ENCODE measurements at regions not wholly inside any gene's neighbourhood (a gene's known extent, or its start where the extent isn't known, plus 50 kb on each side); places are given as distances from the start of the nearest gene placed in this dataset.
A peak's percentile ranks its signal among the peaks of the same experiment; 100 is the strongest.

DNA sequence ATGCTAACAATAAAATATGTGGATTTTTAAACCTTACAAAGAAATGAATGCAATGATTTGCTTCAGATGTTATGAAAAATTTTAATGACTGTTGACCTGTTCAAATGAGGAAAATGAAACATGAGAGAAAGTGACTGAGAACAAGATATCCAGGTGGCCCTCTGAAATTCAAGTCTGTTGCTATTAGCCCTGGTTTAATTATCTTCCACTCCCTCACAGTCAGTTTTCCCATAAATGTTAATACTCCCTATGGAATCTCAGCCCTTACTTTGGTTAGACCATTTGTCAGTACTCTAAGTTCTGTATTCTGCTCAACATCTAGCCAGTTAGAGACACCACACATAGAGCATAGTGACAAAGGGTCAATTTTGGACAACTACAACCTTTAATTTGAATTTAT is 327.8 kb downstream of the PDGFC start:
- no peak for DNase-seq

DNA sequence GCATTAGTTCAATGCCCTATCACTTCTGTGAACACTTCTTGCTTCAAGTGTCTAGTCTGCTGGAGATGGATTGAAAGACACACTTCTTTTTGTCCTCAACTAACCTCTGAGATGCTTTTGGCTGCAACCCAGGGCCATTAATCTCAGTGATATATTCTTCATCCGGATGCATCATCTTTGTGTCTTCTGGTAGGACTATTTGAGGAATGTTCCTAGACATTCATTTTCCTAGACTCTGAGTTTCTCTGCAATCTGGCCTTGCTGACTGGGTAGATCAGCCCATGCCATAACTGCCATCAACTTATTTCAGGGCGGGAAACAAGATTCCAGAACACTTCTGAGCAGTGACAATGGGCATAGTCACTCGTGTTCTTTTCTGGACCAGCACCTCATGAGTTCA is 329.4 kb downstream of the PDGFC start:
- DNase-seq, result no peak

DNA sequence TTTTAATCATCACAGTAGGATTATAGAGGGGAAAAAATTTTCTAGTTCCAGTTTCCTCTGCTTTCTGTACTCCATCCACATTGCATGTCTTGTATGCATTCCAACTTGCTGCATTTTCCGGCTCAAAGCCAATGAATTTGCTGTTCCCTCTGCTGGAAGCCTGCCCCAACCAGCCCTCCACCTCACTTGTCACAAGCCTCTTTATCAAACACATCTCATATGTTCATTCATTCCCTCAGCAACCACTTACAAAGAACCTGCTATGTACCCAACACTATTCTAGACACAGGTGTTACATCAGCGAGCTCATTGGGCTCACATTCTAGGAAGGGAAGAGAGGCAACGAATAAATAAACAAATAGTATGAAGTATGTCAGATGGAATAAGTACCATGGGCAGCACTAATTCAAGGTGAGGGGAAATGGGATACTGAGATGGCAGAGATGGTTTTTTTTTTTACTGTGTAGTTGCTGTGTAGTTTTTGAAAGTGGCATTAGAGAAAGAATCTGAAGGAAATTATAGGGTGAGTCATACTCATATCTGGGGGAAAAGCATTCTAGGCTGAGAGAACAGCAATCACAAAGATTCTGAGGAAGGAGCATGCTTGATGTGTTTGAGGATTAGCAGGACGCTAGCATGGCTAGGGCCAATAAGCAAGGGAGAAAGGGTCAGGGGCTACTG is 332.5 kb downstream of the PDGFC start:
- DNase-seq, result no peak

DNA sequence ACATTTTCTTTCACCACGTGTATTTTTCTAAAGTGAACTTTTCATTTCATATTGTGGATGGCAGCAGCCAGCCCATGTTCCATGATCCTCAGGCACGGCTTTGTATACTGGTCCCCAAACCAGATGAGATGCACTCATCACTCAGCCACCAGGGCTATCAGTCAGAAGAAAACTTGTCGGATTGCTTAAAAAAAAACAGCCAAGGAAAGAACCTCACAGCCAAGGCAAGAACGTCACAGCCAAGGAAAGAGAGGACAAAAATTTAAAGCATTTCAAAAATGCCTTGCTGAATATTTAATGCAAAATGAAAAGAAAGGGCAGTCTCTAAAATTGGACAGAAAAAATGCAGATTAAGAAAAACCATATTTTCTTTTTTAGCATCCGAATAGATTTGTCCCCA is 333.3 kb downstream of the PDGFC start:
- no peak for DNase-seq

DNA sequence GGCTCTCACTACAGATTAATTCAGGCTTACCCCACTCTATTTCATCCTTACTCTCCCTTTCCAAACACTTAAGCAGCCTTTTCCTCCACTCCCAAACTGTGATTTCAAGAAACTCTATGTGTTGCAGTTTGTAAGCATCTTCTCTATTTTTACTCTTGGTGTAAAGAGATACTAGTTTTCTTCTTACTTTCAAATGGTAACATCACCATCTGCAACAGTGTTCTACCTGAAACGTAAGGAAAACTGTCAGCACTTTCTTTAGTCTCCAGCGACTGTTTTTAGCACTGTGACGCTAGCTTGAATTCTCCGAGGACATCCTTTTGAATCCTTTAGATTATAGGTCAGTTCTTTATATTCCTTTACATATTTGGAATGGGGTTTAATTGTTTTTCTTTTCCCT is 335.2 kb downstream of the PDGFC start:
- no peak for DNase-seq

DNA sequence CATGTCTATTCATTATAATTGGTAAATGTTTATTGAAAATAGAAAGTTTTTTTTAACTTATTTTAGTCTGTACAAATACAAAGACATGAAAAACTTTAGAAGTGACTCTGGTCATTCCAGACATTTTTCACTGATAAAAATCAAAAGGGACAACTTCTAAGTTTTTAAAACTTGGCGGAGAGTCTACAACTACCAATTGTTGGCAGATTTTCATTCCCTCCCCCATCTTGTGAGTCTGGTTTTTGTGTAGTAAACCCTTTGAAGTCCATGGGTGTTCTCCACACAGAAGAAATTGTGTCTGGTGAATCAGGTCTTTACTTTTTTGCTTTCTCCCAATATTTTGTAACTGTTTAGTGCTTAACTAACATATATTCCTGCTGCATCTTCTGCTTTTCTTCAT is 336.5 kb downstream of the PDGFC start:
- no peak for DNase-seq

DNA sequence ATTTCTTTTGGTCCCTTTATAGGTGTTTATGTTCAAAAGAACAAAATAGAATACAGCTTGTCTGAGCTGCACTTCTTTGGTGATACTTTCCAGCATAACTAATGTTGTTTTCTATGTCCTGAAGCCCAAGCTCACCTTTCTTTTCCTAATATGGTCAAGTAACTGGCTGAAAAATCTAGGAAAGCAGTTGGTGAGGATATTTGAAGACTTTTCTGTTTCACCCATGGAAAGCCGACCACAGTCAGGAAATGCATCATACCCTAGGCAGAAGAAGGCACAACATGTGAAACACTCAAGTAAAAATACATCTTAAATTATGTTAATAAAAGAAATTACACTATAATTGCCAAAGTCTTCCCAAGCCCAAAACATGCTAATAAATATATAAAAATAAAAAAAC is 337.0 kb downstream of the PDGFC start:
- no peak for DNase-seq

DNA sequence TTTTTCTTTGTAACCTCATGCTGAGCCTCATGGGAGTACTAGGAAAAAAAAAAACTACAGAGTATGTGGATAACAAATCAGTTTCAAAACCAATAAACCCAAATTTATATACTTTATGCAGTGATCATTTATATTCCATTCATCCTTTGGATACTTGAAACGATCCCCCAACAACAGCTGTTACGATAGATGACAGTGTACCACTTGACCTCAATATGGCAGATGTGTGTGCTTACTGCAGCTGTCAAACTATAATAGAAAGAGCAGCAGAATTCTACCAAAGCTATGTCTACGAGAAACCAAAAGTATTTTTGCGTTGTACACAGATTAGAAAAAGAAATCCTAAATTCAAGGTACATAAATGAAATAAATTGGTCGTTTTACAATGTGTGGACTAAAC is 337.8 kb downstream of the PDGFC start:
- no peak for DNase-seq

DNA sequence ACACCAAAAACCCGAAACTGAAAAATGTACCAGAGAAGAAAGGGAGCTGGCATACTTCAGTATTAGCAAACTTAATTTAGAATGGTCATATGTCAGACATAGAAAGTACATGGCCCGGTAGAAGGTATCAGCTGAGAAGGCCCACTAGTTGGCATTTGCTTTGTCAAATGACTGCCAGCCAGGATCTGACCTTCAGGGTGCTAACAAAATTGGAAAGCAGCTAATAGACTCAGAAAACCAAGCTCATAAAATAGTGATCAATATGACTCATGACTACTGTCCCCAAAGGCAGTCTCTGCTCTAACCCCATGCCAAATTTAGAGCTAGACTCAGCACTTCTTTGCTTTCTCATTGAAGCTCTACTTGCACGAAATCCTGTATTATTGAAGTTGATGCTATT is 342.7 kb downstream of the PDGFC start:
- no peak for DNase-seq

DNA sequence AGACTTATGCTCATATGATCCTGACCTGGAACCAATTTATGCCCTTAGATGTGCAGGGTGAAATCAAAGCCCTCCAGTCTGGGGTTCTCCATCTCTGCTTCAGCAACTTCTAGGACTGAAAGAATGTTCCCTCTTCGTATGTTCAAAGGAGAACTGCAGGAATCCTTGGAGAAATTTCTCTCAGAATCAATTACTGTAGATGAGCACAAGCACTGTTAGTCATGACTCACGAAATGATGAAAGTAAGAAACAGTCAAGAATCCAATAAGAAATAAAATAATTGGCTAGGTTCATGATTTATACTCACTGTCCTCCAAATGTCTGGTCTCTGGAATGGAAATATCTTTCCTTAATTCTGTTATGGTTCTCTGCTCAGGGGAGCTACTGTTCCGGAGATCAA is 348.2 kb downstream of the PDGFC start:
- DNase-seq, result no peak

DNA sequence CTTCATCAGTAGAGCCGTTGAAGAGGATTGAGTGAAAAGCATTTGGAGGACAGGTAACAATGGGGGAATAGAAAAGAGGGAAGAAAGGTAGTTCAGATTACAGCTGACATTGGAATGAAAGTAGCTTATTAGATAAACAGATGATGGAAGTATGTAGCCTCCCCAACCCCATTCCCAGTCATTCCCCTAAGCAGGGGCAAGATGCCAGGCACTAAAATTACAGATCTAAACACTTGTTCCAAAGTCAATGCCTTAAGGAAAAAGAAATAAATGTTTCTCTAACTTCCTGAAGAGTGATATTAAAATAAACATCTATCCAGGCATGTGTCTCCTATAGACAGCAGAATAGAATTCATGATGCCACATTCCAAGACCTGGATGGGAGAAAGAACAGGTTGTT is 350.8 kb downstream of the PDGFC start:
- no peak for DNase-seq

DNA sequence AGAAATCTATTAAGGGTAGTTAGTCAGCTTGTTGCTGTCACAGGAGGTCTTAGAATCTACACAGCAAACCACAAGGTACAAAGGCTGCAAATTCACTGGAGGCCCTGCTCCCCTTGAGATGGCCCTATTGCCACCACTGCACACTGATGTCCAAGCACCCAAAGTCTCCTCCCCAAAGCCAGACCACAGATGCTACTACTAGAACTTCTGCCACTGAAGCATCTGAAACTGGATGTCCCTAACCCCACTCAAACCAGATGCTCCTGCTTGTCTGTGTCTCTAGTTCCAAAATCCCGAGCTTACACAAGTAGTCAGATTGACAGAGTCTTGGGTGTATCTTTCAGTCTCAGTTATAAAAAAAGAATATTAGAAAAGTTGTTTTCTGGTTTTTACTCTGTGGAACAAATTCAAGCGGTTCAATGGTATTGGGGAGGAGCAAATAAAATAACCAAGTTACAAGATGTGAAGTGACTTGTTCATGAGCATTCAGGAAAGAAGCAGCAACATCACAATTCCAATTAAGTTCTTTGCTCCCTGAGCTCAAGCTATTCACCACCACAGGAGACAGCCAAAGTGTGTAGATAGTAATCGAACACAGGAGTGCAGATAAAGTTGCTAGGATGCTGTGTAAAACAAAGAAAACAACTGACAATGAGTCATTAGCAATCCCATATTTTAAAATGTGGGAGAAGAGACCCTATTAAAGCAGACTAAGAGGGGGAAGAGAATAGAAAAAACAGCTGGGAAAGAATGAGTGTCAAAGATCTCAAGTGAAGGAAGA is 352.3 kb downstream of the PDGFC start:
- no peak for DNase-seq

DNA sequence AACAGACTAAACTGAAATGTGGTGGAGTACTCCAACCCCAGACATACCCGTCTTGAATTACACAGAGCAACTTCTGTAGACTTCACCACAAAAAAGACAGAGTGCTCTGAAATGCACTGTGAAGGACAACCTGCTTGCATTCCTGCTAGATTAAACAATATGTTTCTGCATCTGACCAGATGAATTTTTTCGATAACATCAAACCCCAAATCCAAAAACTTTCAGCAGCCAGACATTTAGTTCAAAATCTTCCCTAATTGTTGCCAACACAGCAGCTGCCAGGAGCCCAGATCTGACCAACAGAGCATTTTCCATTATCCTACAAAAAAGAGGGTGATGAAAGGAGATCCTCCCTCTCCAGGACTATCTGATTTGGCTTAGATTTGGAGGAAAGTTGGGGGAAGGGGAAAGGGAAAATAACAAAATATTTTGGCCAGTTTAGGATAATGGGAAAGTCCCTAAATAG is 356.5 kb downstream of the PDGFC start:
- DNase-seq, result no peak

DNA sequence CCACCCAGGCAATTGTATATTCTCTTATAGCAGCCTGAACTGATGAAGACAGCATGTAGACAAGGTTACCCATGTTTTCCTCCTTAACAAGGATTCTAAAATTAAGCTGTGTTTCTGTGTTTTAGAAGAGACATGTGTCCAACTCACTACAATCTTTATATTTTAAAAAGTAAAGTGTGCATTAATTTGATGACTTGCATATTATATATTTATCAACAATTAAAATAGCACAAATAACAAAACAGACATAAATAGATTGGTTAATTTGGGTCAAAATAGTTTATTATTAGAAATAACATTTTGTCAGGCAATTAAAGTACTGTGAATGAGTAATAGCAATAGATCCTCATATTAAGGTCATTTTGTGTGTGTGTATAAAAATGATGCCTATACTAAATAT is 357.1 kb downstream of the PDGFC start:
- DNase-seq, result no peak

DNA sequence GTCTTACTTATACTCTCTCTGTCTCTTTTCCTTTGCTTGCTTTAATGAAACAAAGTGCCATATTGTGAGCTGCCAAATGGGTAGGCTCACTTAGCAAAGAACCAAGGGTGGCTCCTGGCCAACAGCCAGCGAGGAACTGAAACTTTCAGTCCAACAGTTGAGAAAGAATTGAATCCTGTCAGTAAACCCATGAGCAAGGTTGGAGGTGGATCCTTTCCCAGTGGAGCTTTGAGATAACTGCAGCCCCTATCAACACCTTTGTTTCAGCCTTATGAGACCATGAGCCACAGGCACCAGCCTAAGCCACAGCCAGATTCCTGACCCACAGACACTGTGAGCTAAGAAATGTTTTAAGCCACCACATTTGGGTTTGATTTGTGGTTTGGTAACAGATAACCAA is 362.2 kb downstream of the PDGFC start:
- no peak for DNase-seq

DNA sequence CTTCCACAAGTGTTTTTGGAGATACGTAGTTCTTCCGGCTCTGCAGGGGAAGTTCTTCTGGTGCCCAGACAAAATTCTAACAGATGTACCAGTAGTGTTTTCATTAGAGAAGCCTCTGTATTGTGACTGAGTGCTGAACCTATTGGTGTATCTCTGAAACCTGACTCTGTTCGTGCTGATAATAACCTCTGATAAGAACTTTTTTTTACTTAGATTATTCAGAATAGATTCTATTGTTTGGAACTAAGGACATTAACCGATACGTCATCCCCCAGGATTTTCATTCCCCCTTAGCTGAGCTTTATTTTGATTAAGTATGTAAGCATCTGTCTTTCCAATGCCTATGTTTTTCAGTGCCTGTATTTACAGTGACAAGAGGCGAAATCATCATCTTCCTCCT is 362.9 kb downstream of the PDGFC start:
- DNase-seq, result no peak

DNA sequence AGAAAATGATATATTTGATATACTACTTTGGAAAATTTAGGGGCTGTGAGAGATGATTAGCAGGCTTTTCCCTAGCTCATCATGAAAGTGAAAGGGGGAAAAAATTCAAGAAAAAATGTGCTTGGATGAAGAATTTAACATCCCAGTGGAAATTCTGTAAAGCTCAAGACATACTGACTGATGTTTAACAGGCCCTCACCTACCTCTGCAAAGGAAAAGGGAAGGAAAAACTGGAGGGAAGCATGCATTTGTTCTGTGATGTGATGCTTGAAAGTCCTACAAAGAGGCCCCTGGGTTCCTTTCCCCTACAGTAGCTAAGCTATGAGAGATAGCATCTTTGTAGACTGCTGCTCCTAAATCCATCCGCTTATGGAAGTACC is 364.1 kb downstream of the PDGFC start:
- DNase-seq, result no peak

DNA sequence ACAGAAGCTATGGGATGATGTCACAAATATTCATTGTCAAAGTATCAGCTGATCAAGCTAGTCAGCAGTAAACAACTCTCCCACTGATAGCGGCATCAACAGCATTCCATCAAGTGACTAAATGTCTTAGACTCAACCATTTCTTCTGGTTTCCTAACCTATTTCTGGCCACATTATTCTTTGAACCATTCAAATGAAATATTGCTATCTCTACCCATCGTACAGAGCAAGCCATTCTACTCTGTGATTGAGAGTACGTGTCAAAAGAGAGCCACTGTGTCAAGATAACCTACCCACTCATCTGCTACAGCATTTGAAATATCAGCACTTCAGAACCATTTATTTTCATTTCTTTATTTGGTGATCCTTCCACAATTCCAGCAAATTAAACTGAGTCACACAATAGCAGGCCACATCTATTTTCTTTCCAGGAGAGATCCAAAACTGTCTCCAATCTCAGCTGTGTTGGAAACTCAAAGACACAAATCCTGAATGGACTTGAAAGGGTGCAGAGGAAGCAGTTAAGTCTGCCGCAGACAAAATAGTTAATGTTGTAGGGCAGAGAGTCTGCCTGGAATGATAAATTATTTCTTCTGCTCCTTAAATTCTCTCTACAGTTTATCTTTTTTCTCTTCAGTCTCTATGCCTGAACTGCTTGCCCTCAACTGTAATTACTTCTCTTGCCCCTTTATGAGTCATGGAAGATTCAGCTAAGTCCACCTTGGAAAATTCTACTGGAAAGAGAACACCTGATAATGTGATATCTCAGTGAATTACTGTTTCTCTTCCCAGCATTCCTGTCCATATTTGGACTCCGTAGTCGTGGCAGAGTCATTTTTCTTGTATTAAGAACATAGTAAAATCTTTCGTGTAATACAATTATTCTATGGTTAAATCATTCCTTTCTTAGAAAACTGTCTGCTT is 364.8 kb downstream of the PDGFC start:
- no peak for DNase-seq

DNA sequence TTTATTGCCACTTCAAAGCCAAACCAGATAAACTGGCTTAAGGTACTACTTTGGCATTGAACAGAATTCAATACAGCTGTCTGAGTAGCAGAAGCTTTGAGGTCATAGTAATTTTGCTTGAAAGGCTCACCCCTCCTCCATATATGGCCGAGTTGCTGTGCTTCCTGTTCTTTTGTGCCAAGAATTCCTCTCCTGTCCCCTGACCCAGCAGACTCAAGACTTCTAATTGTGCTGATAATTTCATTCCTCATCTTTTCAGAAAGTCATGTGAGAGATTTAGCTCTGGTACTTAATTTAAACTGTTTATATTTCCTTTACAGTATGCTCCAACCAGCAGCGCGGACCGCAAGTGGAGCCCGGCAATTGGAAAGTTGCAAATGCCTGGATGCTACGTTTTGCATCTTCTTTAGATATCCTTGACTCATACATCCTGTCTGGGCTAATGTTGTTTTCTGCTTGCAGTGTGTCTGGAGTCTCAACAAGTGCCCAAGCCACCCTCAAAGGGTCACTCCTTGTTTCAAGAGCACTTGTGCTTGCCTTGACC is 373.4 kb downstream of the PDGFC start:
- DNase-seq, result no peak

DNA sequence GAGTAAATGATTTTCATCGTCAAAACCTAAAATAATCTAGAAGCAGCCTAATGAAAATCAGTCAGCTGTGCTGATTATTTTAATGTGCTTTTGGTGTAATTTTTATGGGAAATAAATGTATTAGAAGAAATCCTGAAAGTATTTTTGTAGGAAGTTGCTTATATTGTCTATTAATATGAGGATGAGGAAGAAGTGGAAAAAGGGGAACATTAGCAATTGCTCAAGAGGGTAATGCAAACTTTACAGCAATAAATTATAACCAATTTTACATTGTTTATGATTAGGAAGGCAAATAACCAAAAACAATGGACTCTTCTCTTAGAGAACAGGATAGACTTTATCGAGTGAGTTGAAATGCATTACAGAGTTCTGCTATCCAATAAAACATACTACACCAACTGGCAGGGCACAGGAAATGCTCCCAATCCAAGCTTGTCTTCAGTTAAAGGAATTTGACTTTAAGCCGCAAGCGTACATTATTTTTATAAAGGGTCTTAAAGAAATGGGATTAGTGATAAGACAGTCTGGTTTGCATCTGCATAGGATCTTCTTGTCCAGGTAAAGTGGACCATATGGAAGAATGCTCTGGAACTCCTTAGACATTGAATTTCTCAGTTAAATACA is 374.8 kb downstream of the PDGFC start:
- no peak for DNase-seq

DNA sequence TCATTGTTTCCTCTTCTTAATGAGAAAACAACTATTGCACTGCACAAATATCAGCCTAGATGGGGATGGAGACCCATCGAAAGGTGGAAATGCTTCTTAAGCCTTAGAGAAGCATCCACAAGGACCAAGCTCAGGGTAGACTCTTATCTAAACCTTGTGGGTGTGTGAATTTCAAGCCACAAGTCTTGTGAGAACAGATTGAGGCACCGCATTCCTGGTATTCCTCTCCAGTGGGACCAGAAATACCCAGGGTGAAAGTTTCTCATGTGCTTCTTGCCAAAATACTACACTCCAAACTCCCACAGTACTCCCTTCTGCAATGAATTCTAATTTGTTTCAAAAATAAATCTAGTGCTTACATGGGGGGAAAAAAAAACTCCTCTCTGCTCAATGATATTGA is 375.6 kb downstream of the PDGFC start:
- no peak for DNase-seq

DNA sequence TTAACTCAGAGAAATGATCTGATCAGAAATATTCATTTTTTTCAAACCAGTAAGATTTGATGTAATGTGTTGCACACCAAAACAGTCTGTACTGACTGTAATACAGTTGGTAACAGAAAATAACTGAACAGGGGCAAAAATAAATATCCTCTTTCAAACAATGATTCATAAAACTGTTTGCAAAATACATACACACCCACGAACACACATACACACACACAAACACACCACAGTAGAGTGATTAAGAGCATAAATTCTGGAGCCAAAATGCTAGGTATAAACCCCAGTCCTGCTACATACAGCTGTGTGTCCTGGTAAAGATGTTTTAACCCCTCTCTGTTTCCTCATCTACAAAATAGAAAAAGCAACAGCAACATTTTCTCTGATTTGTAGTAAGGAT is 376.6 kb downstream of the PDGFC start:
- DNase-seq, result no peak

DNA sequence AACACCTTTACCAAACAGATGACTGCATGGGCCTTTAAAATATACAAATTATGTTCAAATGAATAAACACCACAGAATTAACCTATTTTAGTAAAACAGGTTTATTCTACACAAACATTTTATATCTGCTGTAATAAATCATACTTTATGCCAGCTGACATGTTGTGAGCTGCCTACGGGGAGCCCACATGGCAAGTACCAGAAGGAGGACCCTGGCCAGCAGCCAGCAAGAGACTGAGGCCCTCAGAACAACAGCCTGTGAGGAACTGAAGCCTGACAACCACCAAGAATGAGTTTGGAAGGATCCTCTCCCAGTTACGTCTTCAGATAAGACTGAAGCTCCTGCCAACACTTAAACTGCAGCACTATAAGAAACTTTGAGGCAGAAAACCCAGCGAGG is 377.0 kb downstream of the PDGFC start:
- DNase-seq, result peak; percentile 43

Measured in OCI-M1 (cell line).